SH-SY5Y (cell line): ENCODE measurements at regions not wholly inside any gene's neighbourhood (a gene's known extent, or its start where the extent isn't known, plus 50 kb on each side); places are given as distances from the start of the nearest gene placed in this dataset.

Source experiments
- GATA2 ChIP-seq: IDR thresholded peaks from 2 replicates; pipeline ENCODE4 v1.6.1; 2011; ENCODE audit warnings: mild to moderate bottlenecking, low read depth, low read length
- GATA3 ChIP-seq: IDR thresholded peaks from 2 replicates; pipeline ENCODE4 v1.6.1; 2011; ENCODE audit warnings: low read depth, mild to moderate bottlenecking, low read length, moderate library complexity

DNA sequence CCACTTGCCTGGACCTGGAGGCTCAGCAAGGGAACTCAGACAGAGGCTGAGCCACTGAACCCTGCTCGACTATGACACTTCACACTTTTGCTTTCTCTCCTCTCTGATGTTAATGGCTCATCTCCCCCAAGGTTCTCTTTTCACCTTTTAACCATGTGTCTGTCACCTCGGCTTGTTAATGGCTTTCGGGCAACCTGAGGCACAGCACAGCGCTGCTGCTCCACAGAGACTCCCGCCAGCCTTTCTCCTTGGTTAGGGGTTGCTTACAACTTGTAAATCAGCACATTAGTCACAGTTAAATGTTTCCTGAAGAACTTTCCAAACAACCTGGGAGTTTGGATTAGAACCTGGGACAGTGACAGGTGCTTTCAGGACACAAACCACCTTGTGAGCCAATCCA, 136.2 kb upstream of the TBX20 start:
- TF ChIP-seq GATA3: no peak
- TF ChIP-seq GATA2: no peak
